HG03575 (cell line): ENCODE measurements at regions not wholly inside any gene's neighbourhood (a gene's known extent, or its start where the extent isn't known, plus 50 kb on each side); places are given as distances from the start of the nearest gene placed in this dataset.

ENCODE experiments used
- ATAC-seq: cut with Tn5 transposase; IDR thresholded peaks from one replicate; pipeline ENCODE4 v1.9.1; 2021; ENCODE audit not compliant: unreplicated experiment, insufficient number of reproducible peaks, low FRiP score; ENCODE audit errors: extremely low read depth

- ATAC-seq: no peak
Measured at GRCh38 chr7:13276977-13277376, 589.5 kb downstream of the ARL4A start.

- ATAC-seq: no peak
Measured at GRCh38 chr7:13278020-13278419, 590.6 kb downstream of the ARL4A start.

DNA sequence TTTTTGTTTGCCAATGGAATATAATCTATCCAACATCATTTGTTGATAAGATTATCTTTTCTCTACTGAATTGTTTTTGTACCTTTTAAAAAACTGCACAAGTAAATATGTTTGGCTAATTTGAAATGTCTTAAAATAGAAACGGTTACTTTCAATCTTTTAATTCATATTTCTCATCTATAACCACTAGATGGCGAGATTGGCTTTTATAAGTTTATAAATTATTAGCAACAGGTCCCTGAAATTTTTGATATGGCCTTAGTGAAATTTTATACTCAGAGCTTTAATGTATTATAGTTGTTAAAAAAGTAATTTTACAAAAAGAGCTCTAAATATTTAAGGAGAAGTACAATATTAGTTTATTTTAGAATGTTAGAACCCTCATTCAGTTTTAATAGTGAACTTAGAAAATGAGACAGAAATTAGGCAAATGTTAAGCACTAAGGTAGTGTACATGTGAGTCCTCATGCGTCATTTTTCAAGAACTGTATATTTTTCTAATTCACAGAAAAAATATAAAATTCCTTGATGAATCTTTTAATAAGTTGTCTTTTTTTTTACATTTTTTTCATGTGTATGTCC lies 592.5 kb downstream of the ARL4A start:
- no peak for ATAC-seq

- ATAC-seq: no peak
Measured at GRCh38 chr7:13282377-13282980, 595.0 kb downstream of the ARL4A start.

DNA sequence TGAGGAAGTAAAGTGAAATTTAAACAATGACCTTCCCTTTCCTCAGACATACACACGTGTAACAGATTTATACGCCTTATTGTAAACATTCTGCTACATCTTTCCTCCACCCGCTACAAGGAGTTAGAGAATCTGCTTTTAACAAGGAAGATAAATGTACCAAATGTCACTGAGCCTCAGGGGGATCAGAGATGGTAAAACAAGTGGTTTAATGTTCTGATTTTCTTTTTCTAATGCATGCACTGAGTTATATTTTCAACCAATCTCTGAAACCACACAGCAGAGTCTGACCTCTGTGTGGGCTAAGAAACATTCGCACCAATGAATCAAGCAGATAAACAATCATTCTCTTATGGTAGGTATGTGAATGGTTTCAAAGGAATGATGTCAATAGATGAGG lies 599.5 kb downstream of the ARL4A start:
- ATAC-seq: no peak

- ATAC-seq: no peak
Measured at GRCh38 chr7:13288516-13288915, 601.1 kb downstream of the ARL4A start.

- ATAC-seq: no peak
Measured at GRCh38 chr7:13290975-13291374, 603.5 kb downstream of the ARL4A start.

- no peak for ATAC-seq
Measured at GRCh38 chr7:13293264-13294002, 606.0 kb downstream of the ARL4A start.

DNA sequence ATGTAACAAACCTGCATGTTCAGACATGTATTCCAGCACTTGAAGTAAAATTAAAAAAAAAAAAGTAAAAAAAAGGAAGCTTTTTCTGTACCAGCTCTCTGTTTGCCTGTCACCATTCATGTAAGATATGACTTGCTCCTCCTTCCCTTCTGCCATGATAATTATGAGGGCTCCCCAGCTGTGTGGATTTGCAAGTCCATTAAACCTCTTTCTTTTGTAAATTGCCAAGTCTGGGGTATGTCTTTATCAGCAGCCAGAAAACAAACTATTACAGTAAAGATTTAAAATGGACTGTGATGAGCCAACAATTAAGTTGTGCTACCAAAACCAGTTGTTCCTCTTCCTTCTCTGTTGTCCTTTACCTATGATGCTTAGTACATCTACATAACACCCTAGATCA lies 619.6 kb downstream of the ARL4A start:
- ATAC-seq: no peak

DNA sequence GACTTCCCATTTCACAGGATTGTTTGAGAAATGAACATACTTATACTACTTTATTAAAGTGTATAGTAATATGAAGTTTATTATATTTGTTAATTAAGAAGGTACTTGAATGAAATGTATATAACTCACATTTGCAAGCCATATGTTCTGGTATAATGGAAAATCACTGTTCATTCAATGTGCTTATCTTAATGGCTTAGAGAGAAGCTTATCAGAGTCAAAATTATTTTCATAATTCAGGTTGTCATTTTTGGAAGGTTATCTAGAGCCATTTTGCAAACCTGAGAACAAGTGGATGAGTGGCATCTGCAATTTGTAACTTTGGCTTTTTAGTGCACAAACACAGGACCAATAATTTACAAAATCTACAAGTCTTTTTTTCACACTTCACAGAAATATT lies 621.0 kb downstream of the ARL4A start:
- ATAC-seq: no peak

DNA sequence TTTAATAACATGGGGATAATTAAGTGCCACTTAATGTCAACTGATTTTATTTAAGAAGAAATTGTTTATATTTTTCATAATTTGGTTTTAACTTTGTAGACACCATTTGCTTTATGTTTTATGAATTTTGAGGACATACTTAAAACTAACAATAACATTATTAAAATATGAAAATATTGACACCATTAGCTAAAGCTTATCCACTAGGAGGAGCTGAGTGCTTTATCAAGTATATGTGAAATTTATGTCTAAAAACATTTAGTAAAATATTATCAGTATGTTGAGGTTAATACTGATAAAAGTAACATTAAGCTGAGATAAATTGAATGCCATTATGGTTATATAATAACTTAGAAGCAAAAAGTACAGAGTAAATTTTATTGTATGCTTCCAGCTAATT lies 622.1 kb downstream of the ARL4A start:
- ATAC-seq: no peak

DNA sequence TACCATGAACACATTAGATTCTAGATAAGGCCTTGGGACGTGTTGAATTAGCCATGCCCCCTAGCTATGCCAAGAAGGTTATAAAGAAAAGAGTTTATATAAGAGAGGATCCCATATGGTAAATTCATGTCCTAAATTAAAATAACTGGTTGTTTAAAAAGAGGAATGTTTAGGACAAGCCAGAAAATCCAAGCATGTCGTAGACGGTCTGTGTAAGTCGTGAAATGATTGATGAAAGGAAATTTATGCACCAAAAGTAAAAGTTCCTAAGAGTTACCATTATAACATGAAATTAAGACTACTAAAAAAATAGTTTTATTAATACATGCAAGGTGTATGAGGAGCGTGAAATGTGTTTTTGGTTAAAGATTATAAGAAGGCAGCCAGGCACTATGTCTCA lies 624.9 kb downstream of the ARL4A start:
- ATAC-seq: no peak

- ATAC-seq: no peak
Measured at GRCh38 chr7:13320333-13320732, 632.9 kb downstream of the ARL4A start.

- no peak for ATAC-seq
Measured at GRCh38 chr7:13321316-13321715, 633.9 kb downstream of the ARL4A start.

DNA sequence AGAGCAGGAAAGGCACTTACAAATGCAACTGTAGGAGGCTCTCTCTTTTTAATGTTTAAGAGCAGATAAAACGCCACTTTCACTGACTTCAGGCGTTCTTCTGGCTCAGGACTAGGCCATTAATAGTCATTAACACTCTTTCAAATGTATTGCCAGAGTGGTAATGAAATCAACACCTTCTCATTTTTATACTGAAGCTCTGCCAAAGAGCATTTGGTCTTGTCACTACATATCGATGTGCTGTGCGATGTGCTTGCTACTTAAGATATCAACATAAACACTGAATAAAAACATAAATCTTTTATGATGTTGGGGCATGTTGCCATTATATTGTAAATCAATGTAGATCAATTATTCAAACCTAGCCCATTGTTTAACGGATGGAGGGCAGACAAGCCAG lies 634.7 kb downstream of the ARL4A start:
- ATAC-seq: no peak

DNA sequence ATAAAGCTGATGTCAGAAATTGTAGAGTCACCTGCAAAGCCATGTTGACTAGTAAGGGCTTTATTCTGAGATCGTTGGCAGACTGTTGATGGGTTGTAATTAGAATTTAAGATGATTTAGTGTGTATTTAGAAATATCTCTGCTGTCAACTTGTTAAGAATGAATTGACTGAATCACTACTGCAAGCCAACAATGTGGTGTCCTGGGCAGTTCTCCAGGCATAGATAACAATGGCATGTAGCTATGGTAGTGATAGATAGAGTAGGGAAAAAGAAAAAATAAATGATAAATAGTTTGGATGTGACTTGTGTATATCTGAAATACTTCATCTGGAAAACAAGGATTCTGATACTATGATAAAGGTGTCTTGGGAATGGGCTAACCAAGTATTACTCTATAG lies 640.2 kb downstream of the ARL4A start:
- no peak for ATAC-seq

DNA sequence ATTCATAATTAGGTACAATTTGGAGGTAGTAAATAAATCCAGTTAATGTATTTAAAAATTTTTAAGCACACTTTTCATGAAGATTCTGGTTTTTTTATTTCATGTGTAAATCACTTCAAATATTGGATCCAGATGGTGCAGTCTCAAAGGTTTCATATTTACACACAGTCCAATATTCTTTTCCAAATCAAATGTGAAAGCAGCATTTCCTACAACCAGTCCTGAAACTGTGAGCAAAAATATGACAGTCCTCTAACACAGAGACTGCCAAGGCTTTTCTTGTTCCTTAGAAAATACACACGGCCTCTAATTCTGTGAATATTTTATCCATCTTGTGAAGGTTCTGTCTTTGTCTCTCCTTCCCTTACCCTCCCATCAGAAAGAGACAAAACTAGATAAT lies 645.9 kb downstream of the ARL4A start:
- no peak for ATAC-seq

GRCh38 chr7:13336227-13336626 lies 648.8 kb downstream of the ARL4A start:
- no peak for ATAC-seq

GRCh38 chr7:13352677-13353076 lies 636.8 kb downstream of the ETV1 start:
- ATAC-seq: no peak

DNA sequence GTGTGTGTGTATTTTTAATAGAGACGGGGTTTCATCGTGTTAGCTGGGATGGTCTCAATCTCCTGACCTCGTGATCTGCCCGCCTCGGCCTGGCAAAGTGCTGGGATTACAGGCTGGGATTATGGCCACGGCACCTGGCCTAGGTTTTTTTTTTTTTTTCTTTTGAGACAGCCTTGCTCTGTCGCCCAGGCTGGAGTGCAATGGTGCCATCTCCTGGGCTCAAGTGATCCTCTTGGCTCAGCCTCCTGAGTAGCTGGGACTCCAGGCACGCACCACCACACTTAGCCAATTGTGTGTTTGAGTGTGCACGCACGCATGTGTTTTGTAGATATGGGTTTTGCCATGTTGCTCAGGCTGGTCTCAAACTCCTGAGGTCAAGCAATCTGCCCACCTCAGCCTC lies 629.8 kb downstream of the ETV1 start:
- no peak for ATAC-seq

- ATAC-seq: no peak
Measured at GRCh38 chr7:13386741-13387140, 602.7 kb downstream of the ETV1 start.
